K562 (cell line): ENCODE measurements at regions not wholly inside any gene's neighbourhood (a gene's known extent, or its start where the extent isn't known, plus 50 kb on each side); places are given as distances from the start of the nearest gene placed in this dataset.

Experiments
- CEBPB ChIP-seq: fragments of 450-650 bp; IDR thresholded peaks from 2 replicates; pipeline ENCODE4 v1.6.1; 2016; ENCODE audit warnings: missing genetic modification characterization, missing compliant biosample characterization
- TF ChIP-seq, protein P1 (sequence below), 3 experiments: IDR thresholded peaks in 2 of 3; conservative IDR thresholded peaks in 1 of 3; 2 replicates each; pipeline ENCODE4 v1.5.1; 2011 to 2012; ENCODE audit warnings: low read length in 3 of 3, mild to moderate bottlenecking in 3 of 3, control low read depth in 2 of 3, improper control_type of control experiment in 1 of 3, inconsistent platforms in 1 of 3, low read depth in 1 of 3, mixed read lengths in 1 of 3, moderate library complexity in 1 of 3; ENCODE audit not compliant: insufficient read depth in 2 of 3

DNA sequence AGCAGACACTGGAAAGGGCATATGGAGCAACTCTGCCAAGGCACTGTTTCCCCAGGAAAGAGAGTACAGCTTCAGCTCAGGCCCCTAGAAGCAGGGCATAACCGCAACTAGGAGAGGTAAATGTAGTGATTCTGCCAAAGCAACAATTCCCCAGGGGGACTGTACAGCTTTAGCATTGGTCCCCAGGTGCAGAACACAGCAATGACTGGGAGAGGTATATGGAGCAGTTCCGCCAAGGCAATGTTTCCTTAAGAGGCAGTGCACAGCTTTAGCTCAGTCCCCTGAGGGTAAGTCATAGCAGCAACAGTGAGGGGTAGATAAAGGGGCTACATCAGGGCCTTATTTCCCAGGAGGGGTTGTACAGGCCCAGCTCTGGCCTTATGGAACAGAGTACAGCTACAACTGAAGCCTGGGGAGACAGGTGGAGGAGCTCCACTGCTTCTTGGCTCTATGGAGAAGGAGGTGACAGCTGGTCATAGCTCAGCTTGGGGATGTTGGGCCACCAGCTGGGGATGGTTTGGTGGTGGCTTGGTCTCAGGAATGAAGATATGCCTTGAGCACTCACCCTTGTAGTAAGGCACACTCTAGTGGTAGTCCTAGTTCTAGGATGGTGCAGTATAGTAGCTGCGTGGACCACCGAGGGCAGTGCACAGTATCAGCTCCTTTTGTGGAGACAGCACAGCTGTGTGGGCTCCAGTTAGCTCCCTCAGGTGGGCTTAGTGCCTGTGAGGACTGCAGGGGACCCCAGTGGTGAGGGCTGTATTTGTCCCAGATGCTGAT lies 582.7 kb downstream of the PTPRC start:
- TF ChIP-seq, protein P1, sequence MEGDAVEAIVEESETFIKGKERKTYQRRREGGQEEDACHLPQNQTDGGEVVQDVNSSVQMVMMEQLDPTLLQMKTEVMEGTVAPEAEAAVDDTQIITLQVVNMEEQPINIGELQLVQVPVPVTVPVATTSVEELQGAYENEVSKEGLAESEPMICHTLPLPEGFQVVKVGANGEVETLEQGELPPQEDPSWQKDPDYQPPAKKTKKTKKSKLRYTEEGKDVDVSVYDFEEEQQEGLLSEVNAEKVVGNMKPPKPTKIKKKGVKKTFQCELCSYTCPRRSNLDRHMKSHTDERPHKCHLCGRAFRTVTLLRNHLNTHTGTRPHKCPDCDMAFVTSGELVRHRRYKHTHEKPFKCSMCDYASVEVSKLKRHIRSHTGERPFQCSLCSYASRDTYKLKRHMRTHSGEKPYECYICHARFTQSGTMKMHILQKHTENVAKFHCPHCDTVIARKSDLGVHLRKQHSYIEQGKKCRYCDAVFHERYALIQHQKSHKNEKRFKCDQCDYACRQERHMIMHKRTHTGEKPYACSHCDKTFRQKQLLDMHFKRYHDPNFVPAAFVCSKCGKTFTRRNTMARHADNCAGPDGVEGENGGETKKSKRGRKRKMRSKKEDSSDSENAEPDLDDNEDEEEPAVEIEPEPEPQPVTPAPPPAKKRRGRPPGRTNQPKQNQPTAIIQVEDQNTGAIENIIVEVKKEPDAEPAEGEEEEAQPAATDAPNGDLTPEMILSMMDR (IDR thresholded peaks at IDR 0.05 in 2 of 3, conservative IDR thresholded peaks at IDR 0.05 in 1 of 3; ENCODE audit: insufficient read depth in 2 of 3, low read depth in 1 of 3, low read length in 3 of 3), result no peak
- TF ChIP-seq CEBPB (tag), result no peak
